HEK293T (cell line): ENCODE measurements at regions not wholly inside any gene's neighbourhood (a gene's known extent, or its start where the extent isn't known, plus 50 kb on each side); places are given as distances from the start of the nearest gene placed in this dataset.

ENCODE experiments used
- CTCF ChIA-PET: fragments of 350-600 bp; formaldehyde crosslinking; extraction: SDS; loops from one replicate; lab custom pipeline; 2021; ENCODE audit warnings: antibody characterized with exemption, inconsistent platforms; lab: Yijun Ruan, JAX
- POLR2A ChIA-PET: fragments of 350-600 bp; formaldehyde crosslinking; extraction: SDS; loops from one replicate; lab custom pipeline; 2020; ENCODE audit warnings: antibody characterized with exemption, inconsistent platforms; lab: Yijun Ruan, JAX
- DNase-seq: peaks from one replicate; pipeline ENCODE4 v3.0.0; 2012; ENCODE audit warnings: mixed read lengths; ENCODE audit errors: extremely low spot score
- ARNT ChIP-seq: fragments of 450-650 bp; IDR thresholded peaks from 2 replicates; pipeline ENCODE4 v1.6.1; 2017; ENCODE audit warnings: mild to moderate bottlenecking
- BHLHE40 ChIP-seq: fragments of 450-650 bp; IDR thresholded peaks from 2 replicates; pipeline ENCODE4 v1.6.1; 2016; ENCODE audit warnings: mild to moderate bottlenecking, moderate library complexity, borderline replicate concordance
- CTBP1 ChIP-seq: fragments of 450-650 bp; IDR thresholded peaks from 2 replicates; pipeline ENCODE4 v1.6.1; 2016; ENCODE audit warnings: borderline replicate concordance
- ELF4 ChIP-seq: fragments of 450-650 bp; IDR thresholded peaks from 2 replicates; pipeline ENCODE4 v1.6.1; 2017; ENCODE audit warnings: antibody characterized with exemption
- FOXA1 ChIP-seq: fragments of 450-650 bp; IDR thresholded peaks from 2 replicates; pipeline ENCODE4 v1.6.1; 2016; ENCODE audit warnings: mild to moderate bottlenecking
- FOXK2 ChIP-seq: fragments of 450-650 bp; IDR thresholded peaks from 2 replicates; pipeline ENCODE4 v1.6.1; 2016; ENCODE audit warnings: mild to moderate bottlenecking
- FOXM1 ChIP-seq: fragments of 450-650 bp; IDR thresholded peaks from 2 replicates; pipeline ENCODE4 v1.6.1; 2017; ENCODE audit warnings: mild to moderate bottlenecking, borderline replicate concordance
- HDGF ChIP-seq: fragments of 450-650 bp; IDR thresholded peaks from 2 replicates; pipeline ENCODE4 v1.6.1; 2017; ENCODE audit warnings: antibody characterized with exemption, borderline replicate concordance
- L3MBTL2 ChIP-seq: fragments of 450-650 bp; conservative IDR thresholded peaks from 2 replicates; pipeline ENCODE4 v1.6.1; 2016; ENCODE audit warnings: mild to moderate bottlenecking
- LEF1 ChIP-seq: fragments of 450-650 bp; IDR thresholded peaks from 2 replicates; pipeline ENCODE4 v1.6.1; 2017; ENCODE audit warnings: mild to moderate bottlenecking, borderline replicate concordance
- NFRKB ChIP-seq: fragments of 450-650 bp; IDR thresholded peaks from 2 replicates; pipeline ENCODE4 v1.6.1; 2016; ENCODE audit warnings: mild to moderate bottlenecking, moderate library complexity
- SP1 ChIP-seq: fragments of 450-650 bp; IDR thresholded peaks from 2 replicates; pipeline ENCODE4 v1.6.1; 2017
- SUZ12 ChIP-seq: fragments of 450-650 bp; IDR thresholded peaks from 2 replicates; pipeline ENCODE4 v1.6.1; 2016; ENCODE audit warnings: mild to moderate bottlenecking
- TARDBP ChIP-seq: fragments of 450-650 bp; IDR thresholded peaks from 2 replicates; pipeline ENCODE4 v1.6.1; 2016
- ZNF384 ChIP-seq: fragments of 450-650 bp; IDR thresholded peaks from 2 replicates; pipeline ENCODE4 v1.6.1; 2016
- TF ChIP-seq, protein P1 (sequence below): fragments of 450-650 bp; IDR thresholded peaks from 2 replicates; pipeline ENCODE4 v1.6.1; 2016

GRCh38 chr13:60214213-60215055 is 50.7 kb upstream of the DIAPH3 start:
- TF ChIP-seq ZNF384, result no peak
- no peak for TF ChIP-seq BHLHE40
- TF ChIP-seq ARNT, result no peak
- no peak for TF ChIP-seq FOXA1
- no peak for TF ChIP-seq FOXM1
- no peak for TF ChIP-seq FOXK2
- no peak for TF ChIP-seq SP1
- no peak for TF ChIP-seq LEF1
- TF ChIP-seq L3MBTL2, result no peak
- TF ChIP-seq NFRKB, result no peak
- TF ChIP-seq, protein P1, sequence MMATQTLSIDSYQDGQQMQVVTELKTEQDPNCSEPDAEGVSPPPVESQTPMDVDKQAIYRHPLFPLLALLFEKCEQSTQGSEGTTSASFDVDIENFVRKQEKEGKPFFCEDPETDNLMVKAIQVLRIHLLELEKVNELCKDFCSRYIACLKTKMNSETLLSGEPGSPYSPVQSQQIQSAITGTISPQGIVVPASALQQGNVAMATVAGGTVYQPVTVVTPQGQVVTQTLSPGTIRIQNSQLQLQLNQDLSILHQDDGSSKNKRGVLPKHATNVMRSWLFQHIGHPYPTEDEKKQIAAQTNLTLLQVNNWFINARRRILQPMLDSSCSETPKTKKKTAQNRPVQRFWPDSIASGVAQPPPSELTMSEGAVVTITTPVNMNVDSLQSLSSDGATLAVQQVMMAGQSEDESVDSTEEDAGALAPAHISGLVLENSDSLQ, result no peak
- no peak for TF ChIP-seq HDGF
- TF ChIP-seq SUZ12, result no peak
- ChIA-PET POLR2A (no interaction called here), CTCF (no interaction called here)
- no peak for DNase-seq

DNA sequence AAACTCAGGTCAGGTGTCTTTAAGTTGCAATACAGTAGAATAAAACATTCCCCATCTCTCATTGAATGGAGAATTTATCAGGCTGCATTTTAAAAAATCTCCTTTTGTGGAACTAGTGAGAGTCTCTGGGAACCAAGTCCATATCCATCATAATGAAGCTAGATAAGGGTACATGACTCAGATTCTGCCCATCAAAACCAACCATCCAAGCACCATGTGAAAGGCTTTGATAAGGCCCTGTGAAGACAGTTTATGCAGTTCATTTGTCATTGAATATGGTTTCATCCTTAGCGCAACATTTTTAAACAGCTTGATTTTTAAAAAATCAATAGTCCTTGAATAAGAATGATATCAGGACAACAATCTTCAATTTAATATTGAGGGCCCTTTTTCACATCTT is 56.3 kb upstream of the DIAPH3 start:
- no peak for DNase-seq
- CTCF ChIA-PET, result no interaction called here
- POLR2A ChIA-PET, result no interaction called here
- TF ChIP-seq SUZ12 (no peak), ELF4 (no peak), ARNT (no peak), BHLHE40 (no peak), LEF1 (no peak)

- ChIA-PET CTCF (no interaction called here), POLR2A (no interaction called here)
- TF ChIP-seq FOXK2, result no peak
- no peak for TF ChIP-seq LEF1
- TF ChIP-seq TARDBP, result no peak
- TF ChIP-seq ZNF384, result no peak
- no peak for TF ChIP-seq NFRKB
- TF ChIP-seq, protein P1, result no peak
- no peak for TF ChIP-seq ARNT
- no peak for DNase-seq
Measured at GRCh38 chr13:60221581-60221980, 57.9 kb upstream of the DIAPH3 start.

- peak; percentile 25 for DNase-seq
- ChIA-PET CTCF (interaction anchor here (0.6 kb wide), 1 partner anchor 43 kb away, joined by 4 read pairs; no protein-coding TSS in a partner anchor), POLR2A (no interaction called here)
- TF ChIP-seq NFRKB, result no peak
- no peak for TF ChIP-seq ZNF384
- TF ChIP-seq ELF4, result no peak
- TF ChIP-seq, protein P1, result no peak
- no peak for TF ChIP-seq FOXA1
- TF ChIP-seq L3MBTL2, result no peak
- TF ChIP-seq CTBP1, result no peak
- no peak for TF ChIP-seq LEF1
- no peak for TF ChIP-seq TARDBP
- TF ChIP-seq BHLHE40, result no peak
- no peak for TF ChIP-seq ARNT
- TF ChIP-seq SP1, result no peak
- no peak for TF ChIP-seq SUZ12
Measured at GRCh38 chr13:60226507-60226906, 62.8 kb upstream of the DIAPH3 start.

DNA sequence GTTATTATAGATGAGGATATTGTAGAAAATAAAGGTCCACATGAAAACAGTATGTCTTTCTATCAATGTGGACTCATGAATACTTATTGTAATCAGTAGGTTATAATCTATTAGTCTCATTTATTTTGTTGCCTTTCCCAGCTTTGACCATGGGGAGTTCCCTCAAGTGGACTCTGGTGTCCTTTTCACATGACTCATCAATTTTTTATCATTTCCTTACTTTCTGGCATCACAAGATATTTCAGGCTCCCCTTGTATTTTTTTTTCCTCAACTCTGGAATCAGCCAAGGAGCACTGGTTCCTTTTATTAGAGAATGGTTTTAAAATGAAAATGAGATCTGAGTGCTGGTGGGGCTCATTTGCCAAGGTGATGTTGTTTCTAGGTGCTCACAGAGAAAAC is 63.4 kb upstream of the DIAPH3 start:
- no peak for DNase-seq
- CTCF ChIA-PET, result interaction anchor here (0.6 kb wide), 1 partner anchor 42 kb away, joined by 4 read pairs; no protein-coding TSS in a partner anchor
- TF ChIP-seq ELF4 (no peak), FOXM1 (no peak), LEF1 (no peak), ZNF384 (no peak), NFRKB (no peak), CTBP1 (no peak), FOXA1 (no peak), SP1 (no peak), FOXK2 (no peak), L3MBTL2 (no peak), SUZ12 (no peak), TARDBP (no peak), ARNT (no peak)
- TF ChIP-seq, protein P1, result no peak
- POLR2A ChIA-PET, result no interaction called here

DNA sequence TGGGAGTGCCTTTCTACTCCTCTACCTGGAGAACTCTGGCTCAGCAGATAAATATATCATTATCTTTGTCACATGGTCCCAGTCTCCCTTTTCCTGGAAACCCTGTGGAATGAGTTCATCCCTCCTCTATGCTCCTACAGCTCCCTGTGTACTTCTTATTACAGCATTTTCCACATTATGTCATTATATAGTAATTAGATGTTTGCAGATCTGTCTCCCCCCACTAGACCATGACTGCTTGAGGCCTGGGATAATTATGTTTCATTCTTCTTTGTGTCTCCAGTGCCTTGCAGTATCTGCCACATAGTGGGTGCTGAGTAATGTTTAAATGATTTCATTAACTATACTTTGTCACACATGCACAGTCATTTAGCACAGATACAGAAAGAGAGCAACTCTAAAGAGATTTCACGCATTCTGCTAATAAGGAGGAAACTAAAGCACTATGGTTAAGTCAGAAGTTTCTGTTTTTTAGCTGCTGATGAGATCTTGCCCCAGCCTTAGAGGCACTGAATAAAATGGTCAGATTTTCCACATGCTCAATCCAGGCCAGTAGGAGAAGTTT is 66.1 kb upstream of the DIAPH3 start:
- DNase-seq, result no peak
- TF ChIP-seq TARDBP (no peak), ZNF384 (no peak), CTBP1 (no peak), SUZ12 (no peak), LEF1 (no peak), FOXK2 (no peak), BHLHE40 (no peak), SP1 (no peak), FOXM1 (no peak), ELF4 (no peak), L3MBTL2 (no peak), FOXA1 (no peak), ARNT (no peak)
- TF ChIP-seq, protein P1, result no peak
- ChIA-PET CTCF (interaction anchor here (0.6 kb wide), 1 partner anchor 69 kb away, joined by 3 read pairs; no protein-coding TSS in a partner anchor), POLR2A (no interaction called here)
